ENCODE measurements at regions not wholly inside any gene's neighbourhood (a gene's known extent, or its start where the extent isn't known, plus 50 kb on each side); places are given as distances from the start of the nearest gene placed in this dataset.
"Not testable (repeated sequence)": the region's sequence is repeated elsewhere in the genome, so short reads cannot be mapped to it uniquely, and the experiment has no call there.

DNA sequence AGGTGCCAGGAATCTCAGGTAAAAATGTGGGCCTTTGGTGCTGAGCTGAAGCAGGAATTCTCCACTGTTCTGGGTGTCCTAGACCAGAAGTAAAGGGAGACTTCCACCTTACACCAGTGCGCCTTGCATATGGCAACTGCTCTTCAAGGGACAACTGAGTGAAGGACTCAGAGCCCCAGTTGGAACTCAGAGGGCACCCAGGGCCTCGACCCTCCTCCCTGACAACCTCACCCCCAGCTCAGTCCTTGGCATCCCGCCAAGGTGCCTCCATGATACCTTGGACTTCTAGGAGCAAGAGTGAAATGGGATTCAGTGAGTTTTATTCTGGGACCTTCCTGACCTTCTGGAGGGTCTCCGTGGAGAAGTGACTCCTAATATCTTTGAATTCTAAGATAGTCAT, 140.3 kb downstream of the GPCPD1 start:
- Mint-ChIP-seq H3K9me3 (no peaks in the 10 kb centered on the region), H3K27me3 (peaks cover 9% of the 10 kb centered on the region), H3K36me3 (ENCODE audit: low read depth) (no peaks in the 10 kb centered on the region), H3K4me3 (no peak overlapping the region), H3K4me1 (ENCODE audit: low read depth) (no peaks in the 10 kb centered on the region), H3K27ac (no peak overlapping the region)
- intact Hi-C loops (cut with micrococcal nuclease): no loop called here

DNA sequence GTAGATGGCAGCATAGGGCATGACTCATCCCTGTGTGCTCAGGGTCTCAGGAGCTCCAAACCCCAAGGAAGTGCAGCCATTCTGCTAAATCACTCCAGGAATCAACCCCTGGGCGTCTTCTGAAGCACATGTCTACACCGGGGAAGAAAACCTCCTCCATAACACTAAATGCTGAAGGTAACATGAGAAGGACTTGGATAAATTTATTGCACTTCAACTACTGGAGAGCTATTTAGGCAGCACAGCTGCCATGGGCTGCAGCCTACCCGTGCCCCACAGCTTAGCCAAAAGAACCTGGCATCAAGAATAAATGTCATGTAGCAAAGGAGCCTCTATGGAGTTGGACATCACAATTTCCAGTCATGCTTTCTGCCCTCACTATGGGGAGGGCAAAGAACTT, 141.7 kb downstream of the GPCPD1 start:
- H3K27me3 Mint-ChIP-seq: peaks cover 18% of the 10 kb centered on the region
- H3K9me3 Mint-ChIP-seq: peaks cover 8% of the 10 kb centered on the region
- no peaks in the 10 kb centered on the region for H3K4me1 Mint-ChIP-seq (ENCODE audit: low read depth)
- intact Hi-C loops (cut with micrococcal nuclease): no loop called here
- H3K27ac Mint-ChIP-seq: no peak overlapping the region
- H3K4me3 Mint-ChIP-seq: no peak overlapping the region
- no peaks in the 10 kb centered on the region for H3K36me3 Mint-ChIP-seq (ENCODE audit: low read depth)

- no peak overlapping the region for H3K27ac Mint-ChIP-seq
- H3K36me3 Mint-ChIP-seq (ENCODE audit: low read depth): no peaks in the 10 kb centered on the region
- H3K9me3 Mint-ChIP-seq: peaks cover 8% of the 10 kb centered on the region
- no peak overlapping the region for H3K4me3 Mint-ChIP-seq
- H3K4me1 Mint-ChIP-seq (ENCODE audit: low read depth): no peaks in the 10 kb centered on the region
- intact Hi-C loops (cut with micrococcal nuclease): no loop called here
- peaks cover 24% of the 10 kb centered on the region for H3K27me3 Mint-ChIP-seq
These were observed 143.7 kb downstream of the GPCPD1 start for GRCh38 chr20:5467086-5467485.

DNA sequence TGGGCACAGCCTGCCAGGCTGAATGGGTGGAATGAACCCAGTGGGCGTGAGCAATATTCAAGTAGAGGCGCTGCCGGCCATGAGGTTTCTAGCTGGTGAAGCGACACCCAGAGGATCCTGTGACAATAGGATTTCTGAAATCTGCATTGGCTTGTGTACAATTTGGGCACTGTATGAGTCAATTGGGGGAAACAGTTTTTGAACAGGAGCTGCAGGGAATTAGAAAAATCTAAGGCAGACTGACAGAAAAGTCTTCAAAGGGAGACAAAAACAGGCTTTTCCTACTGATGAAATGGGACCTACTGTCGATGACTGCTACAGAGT, 145.2 kb downstream of the GPCPD1 start:
- H3K27ac Mint-ChIP-seq: no peak overlapping the region
- peaks cover 14% of the 10 kb centered on the region for H3K9me3 Mint-ChIP-seq
- H3K4me1 Mint-ChIP-seq (ENCODE audit: low read depth): no peaks in the 10 kb centered on the region
- intact Hi-C loops (cut with micrococcal nuclease): no loop called here
- H3K36me3 Mint-ChIP-seq (ENCODE audit: low read depth): no peaks in the 10 kb centered on the region
- no peak overlapping the region for H3K4me3 Mint-ChIP-seq
- peaks cover 27% of the 10 kb centered on the region for H3K27me3 Mint-ChIP-seq

DNA sequence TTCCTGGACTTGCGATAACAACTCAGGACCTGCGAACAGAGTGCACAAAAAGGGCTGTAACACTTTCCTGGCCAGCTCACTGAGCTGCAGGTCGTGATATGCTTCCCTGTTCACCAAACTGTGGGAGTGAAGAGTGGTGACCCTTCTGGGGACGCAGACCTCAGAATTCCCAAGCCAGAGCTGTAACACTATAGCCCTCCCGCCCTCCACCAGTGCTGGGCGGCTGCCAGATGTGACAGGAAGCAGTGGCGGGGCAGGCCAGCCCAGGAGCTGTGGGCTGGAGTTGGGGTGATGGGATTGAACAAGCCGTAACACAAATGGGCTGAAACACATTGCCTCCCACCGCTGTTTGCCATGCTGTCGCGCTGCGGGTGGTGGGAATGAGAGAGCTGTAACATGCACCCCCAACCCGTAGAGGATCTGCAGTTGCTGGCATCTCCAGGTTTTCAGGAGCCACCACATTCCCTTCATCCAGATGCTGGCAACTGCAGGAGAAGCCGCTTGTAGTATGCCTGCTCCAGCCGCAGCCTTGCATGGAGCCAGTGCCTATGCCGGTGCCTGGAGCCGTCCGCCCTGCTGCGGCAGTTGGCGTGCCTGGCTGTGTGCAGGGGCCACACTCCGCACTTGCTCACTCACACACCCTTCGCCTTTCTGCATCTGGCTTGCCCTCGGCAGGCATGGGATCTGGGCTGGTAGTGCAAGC, 145.8 kb downstream of the GPCPD1 start:
- Mint-ChIP-seq H3K27me3 (peaks cover 33% of the 10 kb centered on the region), H3K4me3 (no peak overlapping the region), H3K36me3 (ENCODE audit: low read depth) (no peaks in the 10 kb centered on the region), H3K27ac (no peak overlapping the region), H3K4me1 (ENCODE audit: low read depth) (no peaks in the 10 kb centered on the region), H3K9me3 (peaks cover 19% of the 10 kb centered on the region)
- intact Hi-C loops (cut with micrococcal nuclease): no loop called here

GRCh38 chr20:5463007-5463686, 146.4 kb upstream of the PROKR2 start:
- no peak overlapping the region for H3K27ac Mint-ChIP-seq
- H3K9me3 Mint-ChIP-seq: peaks cover 22% of the 10 kb centered on the region
- no peak overlapping the region for H3K4me3 Mint-ChIP-seq
- H3K36me3 Mint-ChIP-seq (ENCODE audit: low read depth): no peaks in the 10 kb centered on the region
- intact Hi-C loops (cut with micrococcal nuclease): no loop called here
- H3K27me3 Mint-ChIP-seq: peaks cover 35% of the 10 kb centered on the region
- no peaks in the 10 kb centered on the region for H3K4me1 Mint-ChIP-seq (ENCODE audit: low read depth)

DNA sequence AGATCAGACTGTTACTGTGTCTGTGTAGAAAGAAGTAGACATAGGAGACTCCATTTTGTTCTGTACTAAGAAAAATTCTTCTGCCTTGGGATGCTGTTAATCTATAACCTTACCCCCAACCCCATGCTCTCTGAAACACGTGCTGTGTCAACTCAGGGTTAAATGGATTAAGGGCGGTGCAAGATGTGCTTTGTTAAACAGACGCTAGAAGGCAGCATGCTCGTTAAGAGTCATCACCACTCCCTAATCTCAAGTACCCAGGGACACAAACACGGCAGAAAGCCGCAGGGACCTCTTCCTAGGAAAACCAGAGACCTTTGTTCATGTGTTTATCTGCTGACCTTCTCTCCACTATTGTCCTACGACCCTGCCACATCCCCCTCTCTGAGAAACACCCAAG, 137.0 kb upstream of the PROKR2 start:
- H3K9me3 Mint-ChIP-seq; H3K27me3 Mint-ChIP-seq; H3K27ac Mint-ChIP-seq; H3K4me3 Mint-ChIP-seq; H3K4me1 Mint-ChIP-seq (ENCODE audit: low read depth); H3K36me3 Mint-ChIP-seq (ENCODE audit: low read depth); intact Hi-C loops (cut with micrococcal nuclease): not testable (repeated sequence)

DNA sequence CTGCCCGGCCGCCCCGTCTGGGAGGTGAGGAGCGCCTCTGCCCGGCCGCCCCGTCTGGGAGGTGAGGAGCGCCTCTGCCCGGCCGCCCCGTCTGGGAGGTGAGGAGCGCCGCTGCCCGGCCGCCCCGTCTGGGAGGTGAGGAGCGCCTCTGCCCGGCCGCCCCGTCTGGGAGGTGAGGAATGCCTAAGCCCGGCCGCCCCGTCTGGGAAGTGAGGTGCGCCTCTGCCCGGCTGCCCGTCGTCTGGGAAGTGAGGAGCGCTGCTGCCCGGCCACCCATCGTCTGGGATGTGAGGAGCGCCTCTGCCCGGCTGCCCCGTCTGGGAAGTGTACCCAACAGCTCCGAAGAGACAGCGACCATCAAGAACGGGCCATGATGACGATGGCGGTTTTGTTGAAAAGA, 136.6 kb upstream of the PROKR2 start:
- not testable (repeated sequence) for H3K27ac Mint-ChIP-seq

GRCh38 chr20:5452691-5453090, 135.9 kb upstream of the PROKR2 start:
- H3K9me3 Mint-ChIP-seq; intact Hi-C loops (cut with micrococcal nuclease); H3K27me3 Mint-ChIP-seq; H3K27ac Mint-ChIP-seq; H3K36me3 Mint-ChIP-seq (ENCODE audit: low read depth); H3K4me1 Mint-ChIP-seq (ENCODE audit: low read depth); H3K4me3 Mint-ChIP-seq: not testable (repeated sequence)

More for the DNA sequence above, 136.6 kb upstream of the PROKR2 start:
- H3K9me3 Mint-ChIP-seq; H3K4me1 Mint-ChIP-seq (ENCODE audit: low read depth); H3K36me3 Mint-ChIP-seq (ENCODE audit: low read depth); H3K4me3 Mint-ChIP-seq; intact Hi-C loops (cut with micrococcal nuclease); H3K27me3 Mint-ChIP-seq: not testable (repeated sequence)

DNA sequence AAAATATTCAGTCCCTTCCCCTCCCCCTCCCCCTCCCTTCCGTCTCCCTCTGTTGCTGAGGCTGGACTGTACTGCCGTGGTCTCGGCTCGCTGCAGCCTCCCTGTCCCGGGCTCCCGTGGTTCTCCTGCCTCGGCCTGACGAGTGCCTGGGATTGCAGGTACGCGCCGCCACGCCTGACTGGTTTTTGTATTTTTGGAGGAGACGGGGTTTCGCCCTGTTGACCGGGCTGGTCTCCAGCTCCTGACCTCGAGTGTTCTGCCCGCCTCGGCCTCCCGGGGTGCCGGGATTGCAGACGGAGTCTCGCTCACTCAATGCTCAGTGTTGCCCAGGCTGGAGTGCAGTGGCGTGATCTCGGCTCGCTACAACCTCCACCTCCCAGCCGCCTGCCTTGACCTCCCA, 135.5 kb upstream of the PROKR2 start:
- H3K27ac Mint-ChIP-seq; H3K36me3 Mint-ChIP-seq (ENCODE audit: low read depth); intact Hi-C loops (cut with micrococcal nuclease); H3K27me3 Mint-ChIP-seq; H3K9me3 Mint-ChIP-seq; H3K4me1 Mint-ChIP-seq (ENCODE audit: low read depth); H3K4me3 Mint-ChIP-seq: not testable (repeated sequence)

- Mint-ChIP-seq H3K4me1 (ENCODE audit: low read depth) (no peaks in the 10 kb centered on the region), H3K4me3 (no peak overlapping the region), H3K27ac (no peak overlapping the region), H3K9me3 (no peaks in the 10 kb centered on the region), H3K36me3 (ENCODE audit: low read depth) (no peaks in the 10 kb centered on the region), H3K27me3 (peaks cover 11% of the 10 kb centered on the region)
- intact Hi-C loops (cut with micrococcal nuclease): no loop called here
These were observed 135.0 kb upstream of the PROKR2 start for GRCh38 chr20:5451643-5452210.

DNA sequence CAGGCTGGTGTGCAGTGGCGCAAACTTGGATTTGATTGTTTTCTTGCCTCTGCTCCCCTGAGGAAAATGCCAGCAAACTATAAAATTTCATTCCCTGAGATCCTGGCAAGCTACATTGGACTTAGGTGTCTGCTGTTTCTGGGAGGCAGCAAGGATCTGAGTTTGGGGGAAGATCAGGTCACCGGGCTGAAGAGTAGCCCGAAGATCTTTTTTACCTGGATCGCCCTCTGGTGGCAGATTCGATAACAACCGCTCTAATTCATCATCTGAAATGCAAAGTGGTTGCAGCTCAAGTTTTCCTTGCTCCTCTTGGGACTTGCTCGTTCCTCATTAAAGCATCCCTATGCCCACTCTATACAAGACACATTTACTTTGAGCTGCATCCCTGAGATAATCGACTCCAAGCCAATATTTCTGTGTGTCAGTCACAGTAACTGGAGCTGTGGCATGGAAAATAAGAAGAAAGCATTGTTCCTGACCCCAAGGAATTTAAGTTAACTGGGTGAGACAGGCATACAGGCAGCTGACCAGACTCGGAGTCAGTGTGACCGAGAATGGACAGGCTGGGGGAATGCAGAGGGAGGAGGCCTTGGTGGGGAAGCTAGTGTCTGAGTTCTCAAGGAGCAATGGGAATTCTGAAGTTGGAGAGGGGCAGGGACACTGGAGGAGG, 131.8 kb upstream of the PROKR2 start:
- Mint-ChIP-seq H3K4me3 (no peak overlapping the region), H3K9me3 (no peaks in the 10 kb centered on the region), H3K36me3 (ENCODE audit: low read depth) (no peaks in the 10 kb centered on the region), H3K27me3 (peaks cover 16% of the 10 kb centered on the region), H3K4me1 (ENCODE audit: low read depth) (no peaks in the 10 kb centered on the region), H3K27ac (no peak overlapping the region)
- intact Hi-C loops (cut with micrococcal nuclease): loop anchor here (2.0 kb wide), 1 partner anchor 244 kb away; no protein-coding TSS in a partner anchor

DNA sequence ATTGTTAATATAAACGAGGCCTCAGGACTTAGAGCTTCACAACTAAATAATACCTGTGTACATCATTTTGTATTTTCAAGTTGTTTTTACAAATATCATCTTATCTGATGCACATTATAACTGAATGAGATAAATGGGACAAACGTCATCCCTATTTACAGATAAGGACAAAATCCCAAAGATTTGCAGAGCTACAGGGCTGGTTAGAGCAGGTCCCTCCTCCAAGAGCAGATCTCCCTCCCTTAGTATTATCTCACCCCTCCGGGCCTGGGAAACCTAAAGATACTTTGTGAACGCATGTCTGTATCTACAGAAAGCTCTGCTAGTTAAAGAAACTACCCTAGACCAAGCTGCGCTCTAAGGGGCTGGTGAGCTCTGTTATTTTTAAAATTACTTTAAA, 130.4 kb upstream of the PROKR2 start:
- no peak overlapping the region for H3K4me3 Mint-ChIP-seq
- no peaks in the 10 kb centered on the region for H3K4me1 Mint-ChIP-seq (ENCODE audit: low read depth)
- no peak overlapping the region for H3K27ac Mint-ChIP-seq
- no peaks in the 10 kb centered on the region for H3K9me3 Mint-ChIP-seq
- no peaks in the 10 kb centered on the region for H3K36me3 Mint-ChIP-seq (ENCODE audit: low read depth)
- intact Hi-C loops (cut with micrococcal nuclease): no loop called here
- peaks cover 15% of the 10 kb centered on the region for H3K27me3 Mint-ChIP-seq

DNA sequence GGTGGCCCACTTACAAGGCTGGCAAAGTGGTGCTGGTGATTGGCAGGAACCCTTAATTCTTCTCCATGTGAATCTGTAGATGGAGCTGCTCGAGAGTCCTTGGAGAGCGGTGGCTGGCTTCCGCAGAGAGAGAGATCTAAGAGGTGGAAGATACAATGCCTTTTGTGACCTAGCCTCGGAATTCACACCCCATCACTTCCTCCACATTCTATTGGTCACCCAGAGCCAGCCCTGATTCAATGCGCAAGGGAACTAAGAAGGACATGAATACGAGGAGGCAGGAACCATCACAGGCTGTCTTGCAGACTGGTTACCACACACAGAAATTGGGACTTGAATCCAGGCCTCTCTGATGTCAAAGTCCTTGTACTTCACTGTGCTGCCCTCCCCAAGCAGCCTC, 128.9 kb upstream of the PROKR2 start:
- H3K4me3 Mint-ChIP-seq: no peak overlapping the region
- no peaks in the 10 kb centered on the region for H3K4me1 Mint-ChIP-seq (ENCODE audit: low read depth)
- no peaks in the 10 kb centered on the region for H3K9me3 Mint-ChIP-seq
- intact Hi-C loops (cut with micrococcal nuclease): no loop called here
- no peak overlapping the region for H3K27ac Mint-ChIP-seq
- H3K27me3 Mint-ChIP-seq: peaks cover 18% of the 10 kb centered on the region
- H3K36me3 Mint-ChIP-seq (ENCODE audit: low read depth): no peaks in the 10 kb centered on the region

All from dendritic cell treated with granulocyte-macrophage colony-stimulating factor and Interleukin-4, amounts not matched to agents 40 ng/mL and 50 ng/mL, for 4 days (primary cell).